ENCODE measurements at regions not wholly inside any gene's neighbourhood (a gene's known extent, or its start where the extent isn't known, plus 50 kb on each side); places are given as distances from the start of the nearest gene placed in this dataset.
"Not testable (repeated sequence)": the region's sequence is repeated elsewhere in the genome, so short reads cannot be mapped to it uniquely, and the experiment has no call there.

- peak; percentile 81 for DNase-seq
These were observed 602.9 kb downstream of the IPMK start for GRCh38 chr10:57664815-57665214.

- no peak for DNase-seq
These were observed 604.3 kb downstream of the IPMK start for GRCh38 chr10:57663401-57663800.

GRCh38 chr10:57661206-57661605 is 606.5 kb downstream of the IPMK start:
- DNase-seq, result no peak

GRCh38 chr10:57657164-57657765 is 610.4 kb downstream of the IPMK start:
- peak; percentile 78 for DNase-seq

GRCh38 chr10:57654856-57655255 is 612.8 kb downstream of the IPMK start:
- DNase-seq, result no peak

- not testable (repeated sequence) for DNase-seq
These were observed 622.6 kb downstream of the IPMK start for GRCh38 chr10:57645108-57645507.

- no peak for DNase-seq
These were observed 629.3 kb downstream of the IPMK start for GRCh38 chr10:57638411-57638810.

- no peak for DNase-seq
These were observed 639.0 kb downstream of the IPMK start for GRCh38 chr10:57628592-57629284.

- no peak for DNase-seq
These were observed 640.0 kb downstream of the IPMK start for GRCh38 chr10:57627642-57628178.

GRCh38 chr10:57624856-57625592 is 642.7 kb downstream of the IPMK start:
- DNase-seq, result peak; percentile 54

GRCh38 chr10:57624066-57624465 is 643.6 kb downstream of the IPMK start:
- DNase-seq, result no peak

GRCh38 chr10:57621466-57621865 is 646.2 kb downstream of the IPMK start:
- no peak for DNase-seq

- no peak for DNase-seq
These were observed 661.7 kb downstream of the IPMK start for GRCh38 chr10:57605948-57606485.

- no peak for DNase-seq
These were observed 668.3 kb downstream of the IPMK start for GRCh38 chr10:57599440-57599839.

- DNase-seq, result no peak
These were observed 673.6 kb downstream of the IPMK start for GRCh38 chr10:57593983-57594573.

- DNase-seq, result no peak
These were observed 687.8 kb downstream of the IPMK start for GRCh38 chr10:57579926-57580325.

GRCh38 chr10:57562211-57562610 is 705.5 kb downstream of the IPMK start:
- DNase-seq, result no peak

- DNase-seq, result not testable (repeated sequence)
These were observed 715.9 kb downstream of the IPMK start for GRCh38 chr10:57551774-57552173.

- DNase-seq, result no peak
These were observed 732.4 kb downstream of the IPMK start for GRCh38 chr10:57535306-57535705.

- DNase-seq, result no peak
These were observed 754.1 kb downstream of the IPMK start for GRCh38 chr10:57513637-57514036.

GRCh38 chr10:57507788-57508187 is 759.9 kb downstream of the IPMK start:
- no peak for DNase-seq

GRCh38 chr10:57506414-57507094 is 761.1 kb downstream of the IPMK start:
- no peak for DNase-seq

GRCh38 chr10:57494486-57494885 is 773.2 kb downstream of the IPMK start:
- DNase-seq, result no peak

Measured in islet precursor cell (in vitro differentiated cells).